Esophagus squamous epithelium (tissue), 4 donors: ENCODE measurements at regions not wholly inside any gene's neighbourhood (a gene's known extent, or its start where the extent isn't known, plus 50 kb on each side); places are given as distances from the start of the nearest gene placed in this dataset.

Source experiments
- POLR2A ChIP-seq, 4 donors: fragments of 450-650 bp; IDR thresholded peaks; one replicate each; pipeline ENCODE4 v1.6.1; 2017; ENCODE audit warnings: antibody characterized with exemption in 4 of 4, mild to moderate bottlenecking in 4 of 4, moderate library complexity in 3 of 4
- TF ChIP-seq, protein P1 (sequence below), 6 experiments: fragments of 450-650 bp in 4 of 6; fragments of 200-600 bp in 2 of 6; sonication (generic) in 2 of 6; IDR thresholded peaks; one replicate each; pipeline ENCODE4 v1.5.1; 2016 to 2019; ENCODE audit warnings: antibody characterized with exemption in 6 of 6, mild to moderate bottlenecking in 4 of 6, moderate library complexity in 4 of 6

DNA sequence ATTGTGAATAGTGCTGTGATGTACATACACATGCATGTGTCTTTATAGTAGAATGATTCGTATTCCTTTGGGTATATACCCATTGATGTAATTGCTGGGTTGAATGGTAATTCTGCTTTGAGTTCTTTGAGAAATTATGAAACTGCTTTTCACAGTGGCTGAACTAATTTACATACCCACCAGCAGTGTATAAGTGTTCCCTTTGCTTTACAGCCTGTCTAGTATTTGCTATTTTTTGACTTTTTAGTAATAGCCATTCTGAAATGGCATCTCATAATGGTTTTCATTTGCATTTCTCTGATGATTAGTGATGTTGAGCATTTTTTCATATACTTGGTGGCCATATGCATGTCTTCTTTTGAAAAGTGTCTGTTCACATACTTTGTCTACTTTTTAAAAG is 54.5 kb upstream of the FAM78B start:
- no peak for TF ChIP-seq POLR2A (IDR thresholded peaks at IDR 0.05)
- TF ChIP-seq, protein P1, sequence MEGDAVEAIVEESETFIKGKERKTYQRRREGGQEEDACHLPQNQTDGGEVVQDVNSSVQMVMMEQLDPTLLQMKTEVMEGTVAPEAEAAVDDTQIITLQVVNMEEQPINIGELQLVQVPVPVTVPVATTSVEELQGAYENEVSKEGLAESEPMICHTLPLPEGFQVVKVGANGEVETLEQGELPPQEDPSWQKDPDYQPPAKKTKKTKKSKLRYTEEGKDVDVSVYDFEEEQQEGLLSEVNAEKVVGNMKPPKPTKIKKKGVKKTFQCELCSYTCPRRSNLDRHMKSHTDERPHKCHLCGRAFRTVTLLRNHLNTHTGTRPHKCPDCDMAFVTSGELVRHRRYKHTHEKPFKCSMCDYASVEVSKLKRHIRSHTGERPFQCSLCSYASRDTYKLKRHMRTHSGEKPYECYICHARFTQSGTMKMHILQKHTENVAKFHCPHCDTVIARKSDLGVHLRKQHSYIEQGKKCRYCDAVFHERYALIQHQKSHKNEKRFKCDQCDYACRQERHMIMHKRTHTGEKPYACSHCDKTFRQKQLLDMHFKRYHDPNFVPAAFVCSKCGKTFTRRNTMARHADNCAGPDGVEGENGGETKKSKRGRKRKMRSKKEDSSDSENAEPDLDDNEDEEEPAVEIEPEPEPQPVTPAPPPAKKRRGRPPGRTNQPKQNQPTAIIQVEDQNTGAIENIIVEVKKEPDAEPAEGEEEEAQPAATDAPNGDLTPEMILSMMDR (IDR thresholded peaks at IDR 0.05) = no peak
